Right cardiac atrium (tissue), 5 donors: ENCODE measurements at regions not wholly inside any gene's neighbourhood (a gene's known extent, or its start where the extent isn't known, plus 50 kb on each side); places are given as distances from the start of the nearest gene placed in this dataset.

Source experiments
- ATAC-seq, 2 donors: fragments of 200-7000 bp; cut with Tn5 transposase; one replicate each; pipeline versions ENCODE4 v1.8.0 to v1.9.1; 2020; ENCODE audit warnings: moderate library complexity in 2 of 2, mild to moderate bottlenecking in 1 of 2
- DNase-seq, 3 donors: peaks; one replicate each; pipeline ENCODE4 v3.0.0-alpha.2; 2020
- H3K27ac ChIP-seq: one replicate; pipeline ENCODE4 v1.5.1; 2013; ENCODE audit warnings: mild to moderate bottlenecking, low read length, control low read depth, moderate library complexity
- H3K27me3 ChIP-seq: one replicate; pipeline ENCODE4 v1.6.1; 2013; ENCODE audit not compliant: control insufficient read depth, insufficient read depth
- H3K4me1 ChIP-seq: one replicate; pipeline ENCODE4 v1.6.1; 2013; ENCODE audit warnings: low read length; ENCODE audit not compliant: control insufficient read depth, insufficient read depth
- H3K4me3 ChIP-seq: one replicate; pipeline ENCODE4 v1.5.1; 2013; ENCODE audit warnings: low read length, control low read depth
- H3K9me3 ChIP-seq: one replicate; pipeline ENCODE4 v1.6.1; 2013; ENCODE audit warnings: low read length; ENCODE audit not compliant: control insufficient read depth
- WGBS: extraction: QIAGEN DNeasy Blood & Tissue Kit; methylation state at CpG from one replicate; pipeline ENCODE4 v1.1.7; 2013; 5-methylcytosine and 5-hydroxymethylcytosine counted together
- intact Hi-C, 4 donors: fragments of 100-400 bp; cut with DNase I; formaldehyde crosslinking; loops; one replicate each; pipeline versions ENCODE4 v1.11.0 to v1.14.0; 2022 to 2023
- donor health status: healthy with polysubstance abuse.
- donor health status: DM: no; HTN: yes; CAD: no.
- donor health status: DM: no; HTN: no; CAD: no.
- donor health status: DM: no; HTN: yes; CAD: no; lungs with severe emphysema.
- donor health status: DM: yes; HTN: yes; CAD: no.

DNA sequence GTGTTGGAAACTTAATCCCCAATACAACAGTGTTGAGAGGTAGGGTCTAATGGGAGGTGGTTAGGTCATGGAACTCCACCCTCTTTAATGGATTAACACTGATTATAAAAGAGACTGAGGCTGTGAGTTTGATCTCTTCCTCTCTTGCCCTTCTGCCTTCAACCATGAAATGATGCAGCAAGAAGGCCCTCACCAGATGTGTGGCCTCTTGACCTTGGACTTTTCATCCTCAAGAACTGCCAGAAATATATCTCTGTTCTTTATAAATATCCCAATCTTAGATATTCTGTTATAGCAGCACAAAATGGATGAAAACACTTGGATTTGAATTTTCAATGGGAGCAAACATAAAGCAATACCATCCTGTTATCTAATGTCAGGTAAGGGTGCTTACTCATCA lies 67.6 kb downstream of the NMUR2 start:
- no peak for DNase-seq
- no peak for ATAC-seq
- H3K4me3 ChIP-seq, result no peak overlapping the region
- H3K27me3 ChIP-seq, result no peaks in the 10 kb centered on the region
- no peaks in the 10 kb centered on the region for H3K9me3 ChIP-seq
- H3K4me1 ChIP-seq, result no peaks in the 10 kb centered on the region
- H3K27ac ChIP-seq, result no peak overlapping the region
- intact Hi-C loops, result no loop called here

DNA sequence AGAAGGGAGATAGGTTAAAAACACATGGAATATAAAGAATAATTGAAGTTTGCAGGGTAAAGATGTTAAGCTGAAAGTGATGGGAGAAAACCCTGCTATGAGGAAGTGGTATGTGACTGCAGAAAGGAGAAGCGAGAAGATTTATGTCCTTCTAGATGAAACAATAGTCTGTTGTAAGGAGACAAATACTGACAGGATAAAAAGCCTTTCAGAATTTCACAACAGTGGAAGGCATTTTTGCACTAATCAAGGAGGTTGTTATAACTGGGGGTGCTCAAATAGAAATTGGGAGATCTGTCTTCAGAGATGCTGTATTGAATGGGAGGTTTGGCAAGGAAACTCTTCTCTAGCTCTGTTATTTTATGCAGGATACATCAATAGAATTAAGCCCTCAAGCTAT lies 69.6 kb downstream of the NMUR2 start:
- no peaks in the 10 kb centered on the region for H3K27me3 ChIP-seq
- no peaks in the 10 kb centered on the region for H3K4me1 ChIP-seq
- H3K9me3 ChIP-seq, result no peaks in the 10 kb centered on the region
- no peak overlapping the region for H3K27ac ChIP-seq
- DNase-seq, result no peak
- 73% methylated on average over 1 of the region's 1 CpG for WGBS
- ATAC-seq, result no peak
- intact Hi-C loops, result no loop called here
- H3K4me3 ChIP-seq, result no peak overlapping the region

DNA sequence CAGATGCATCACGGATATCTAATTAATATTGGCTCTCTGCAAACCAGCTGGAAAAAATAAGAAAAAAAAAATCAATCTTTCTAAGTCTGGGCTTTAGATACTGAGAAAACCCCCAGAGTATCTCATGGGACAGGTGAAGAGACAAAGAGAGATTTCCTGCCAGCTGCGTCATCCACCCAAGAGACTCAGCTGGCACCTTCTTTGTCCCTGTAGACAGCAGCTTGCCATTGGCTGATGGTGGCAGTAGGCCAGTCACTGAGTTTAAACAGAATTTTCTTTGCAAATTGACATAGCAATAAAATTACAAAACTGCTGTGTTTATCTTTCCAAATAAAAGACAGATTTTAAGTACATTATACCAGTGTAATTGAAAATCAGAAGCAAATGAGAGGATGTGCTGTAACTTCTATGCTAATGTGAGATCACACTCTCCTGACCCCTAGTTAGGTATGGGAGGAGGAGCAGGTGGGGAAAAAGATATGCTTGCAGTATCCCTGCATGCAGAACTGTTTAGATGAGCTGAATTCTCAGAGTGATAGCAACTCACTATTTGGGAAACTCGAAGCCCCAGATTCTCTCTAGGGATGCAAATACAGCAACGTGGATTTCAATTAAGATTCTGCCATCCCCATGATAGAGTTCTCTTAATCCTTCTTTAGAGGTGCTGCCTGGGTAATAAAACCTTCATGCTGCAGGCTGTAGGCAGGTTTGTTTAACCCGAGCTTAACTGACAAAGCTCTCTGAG lies 72.2 kb downstream of the NMUR2 start:
- no peaks in the 10 kb centered on the region for H3K27me3 ChIP-seq
- H3K4me3 ChIP-seq, result no peak overlapping the region
- no peaks in the 10 kb centered on the region for H3K9me3 ChIP-seq
- intact Hi-C loops, result no loop called here
- H3K27ac ChIP-seq, result no peak overlapping the region
- 56% methylated on average over 5 of the region's 5 CpGs for WGBS
- peak in 2 of 3 donors; percentile 14 to 31 for DNase-seq
- ATAC-seq, result no peak
- H3K4me1 ChIP-seq, result no peaks in the 10 kb centered on the region

DNA sequence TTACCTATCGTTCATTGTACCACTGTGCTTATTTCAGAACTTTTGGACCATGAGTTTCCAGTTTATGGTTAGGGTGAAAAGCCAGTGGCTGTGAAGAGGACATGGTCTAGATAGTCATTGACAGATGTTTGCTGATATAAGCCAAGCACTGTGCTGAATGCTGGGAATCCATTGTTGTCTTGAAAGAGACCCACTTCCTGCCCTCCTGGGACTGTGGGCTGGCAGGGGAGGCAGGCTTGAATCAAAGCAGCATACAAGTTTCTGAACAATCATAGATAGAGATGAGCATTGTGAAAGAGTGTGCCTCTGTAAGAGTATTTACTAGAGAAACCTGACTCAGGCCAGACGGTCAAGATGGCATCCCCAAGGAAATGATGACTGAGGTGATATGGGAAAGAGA lies 73.4 kb downstream of the NMUR2 start:
- no peaks in the 10 kb centered on the region for H3K9me3 ChIP-seq
- 62% methylated on average over 2 of the region's 2 CpGs for WGBS

DNA sequence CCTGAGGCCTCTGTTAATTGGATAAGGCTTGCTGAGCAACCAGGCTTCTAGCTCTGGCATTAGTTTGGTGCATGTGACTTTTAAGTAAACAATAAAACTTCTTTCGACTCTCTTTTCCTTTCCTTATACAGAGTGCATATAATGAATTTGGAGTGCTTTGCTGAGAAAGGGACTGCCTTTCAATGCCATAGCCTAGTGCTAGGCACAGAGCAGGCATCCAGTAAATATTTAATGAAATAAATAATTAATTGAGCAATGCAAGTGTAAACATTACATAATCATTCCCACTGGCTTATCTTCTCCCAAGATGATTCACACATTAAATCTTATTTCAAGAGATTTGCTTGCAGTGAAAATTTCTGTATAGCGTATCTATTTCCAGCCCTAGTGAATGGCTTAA lies 74.1 kb downstream of the NMUR2 start:
- no peaks in the 10 kb centered on the region for H3K27me3 ChIP-seq
- H3K4me1 ChIP-seq, result no peaks in the 10 kb centered on the region
- WGBS, result 65% methylated on average over 2 of the region's 2 CpGs
- H3K4me3 ChIP-seq, result no peak overlapping the region
- DNase-seq (no peak), ATAC-seq (no peak)
- H3K9me3 ChIP-seq, result no peaks in the 10 kb centered on the region
- intact Hi-C loops, result no loop called here
- no peak overlapping the region for H3K27ac ChIP-seq

More for the DNA sequence above, 73.4 kb downstream of the NMUR2 start:
- Histone ChIP-seq H3K4me1 (no peaks in the 10 kb centered on the region), H3K4me3 (no peak overlapping the region), H3K27ac (no peak overlapping the region), H3K27me3 (no peaks in the 10 kb centered on the region)
- ATAC-seq, result no peak
- intact Hi-C loops, result no loop called here
- DNase-seq, result no peak

DNA sequence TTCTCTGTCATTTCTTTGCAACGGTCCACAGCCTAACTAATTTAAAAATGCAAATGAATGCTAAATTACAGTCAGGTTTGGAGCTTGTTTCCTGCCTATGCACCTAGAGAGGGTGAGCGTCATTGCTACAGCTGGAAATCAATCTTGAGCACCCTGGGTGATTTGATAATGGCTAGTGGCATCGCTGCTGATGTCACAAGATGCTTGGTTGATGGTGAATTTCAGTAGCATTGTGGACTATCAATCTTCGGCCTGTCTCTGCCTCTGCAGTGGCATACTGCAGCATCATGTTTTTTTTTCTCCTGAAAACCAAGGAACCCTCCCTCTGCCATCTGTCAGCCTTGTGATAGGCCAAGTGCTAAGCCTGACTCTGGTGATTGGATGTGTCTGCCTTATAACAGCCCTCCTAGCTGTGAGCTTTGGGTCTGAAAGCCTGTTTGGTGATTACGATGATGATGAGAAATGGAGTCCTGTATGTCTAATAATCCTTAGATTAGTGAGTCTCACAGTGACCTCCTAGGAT lies 75.3 kb downstream of the NMUR2 start:
- H3K27me3 ChIP-seq, result no peaks in the 10 kb centered on the region
- H3K27ac ChIP-seq, result peak overlapping the region; percentile 80
- no peaks in the 10 kb centered on the region for H3K4me1 ChIP-seq
- WGBS, result 75% methylated on average over 5 of the region's 5 CpGs
- H3K4me3 ChIP-seq, result no peak overlapping the region
- intact Hi-C loops, result no loop called here
- ATAC-seq (peak in 1 of 2 donors; percentile 18), DNase-seq (no peak)
- H3K9me3 ChIP-seq, result no peaks in the 10 kb centered on the region

DNA sequence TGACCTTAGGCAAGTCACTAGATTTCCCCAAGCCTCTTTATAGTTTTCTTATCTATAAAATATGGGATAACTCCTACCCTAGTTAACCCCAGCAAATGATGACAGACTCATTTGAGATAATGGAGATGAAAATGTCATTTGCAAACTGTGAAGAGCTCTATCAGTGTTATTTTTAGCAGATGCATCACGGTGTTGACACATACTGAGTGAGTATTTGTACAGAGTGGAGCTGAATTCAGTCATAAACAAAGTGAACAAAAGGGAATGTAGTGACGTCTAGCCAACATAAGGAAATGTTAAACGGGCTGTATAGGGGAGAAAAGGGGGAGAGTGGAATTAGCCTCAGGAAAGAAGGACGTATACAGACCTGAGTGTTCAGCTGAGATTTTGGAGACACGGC lies 75.9 kb downstream of the NMUR2 start:
- H3K27me3 ChIP-seq, result no peaks in the 10 kb centered on the region
- 36% methylated on average over 5 of the region's 5 CpGs for WGBS
- ATAC-seq (peak; percentile 78 to 85), DNase-seq (no peak)
- peak overlapping the region; percentile 80 for H3K27ac ChIP-seq
- no peaks in the 10 kb centered on the region for H3K9me3 ChIP-seq
- no peak overlapping the region for H3K4me3 ChIP-seq
- intact Hi-C loops, result no loop called here
- H3K4me1 ChIP-seq, result no peaks in the 10 kb centered on the region

DNA sequence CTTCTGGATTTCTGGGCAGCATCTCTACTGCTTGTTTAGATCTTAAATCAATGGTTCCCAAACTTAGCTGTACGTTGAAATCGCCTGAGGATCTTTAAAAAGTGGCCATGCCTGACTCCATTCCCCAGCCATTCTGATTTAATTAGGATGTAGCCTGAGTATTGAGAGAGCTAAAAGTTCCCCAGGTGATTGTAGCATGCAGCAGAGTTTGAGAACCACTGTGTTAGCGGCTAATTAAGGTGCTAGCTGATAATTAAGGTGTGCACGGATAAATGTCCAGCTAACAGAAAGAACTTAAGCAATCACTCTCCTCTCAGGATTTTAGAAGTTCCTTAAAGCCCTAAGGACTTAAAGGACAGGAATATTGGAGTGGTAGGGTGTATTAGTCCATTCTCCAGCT lies 89.1 kb downstream of the NMUR2 start:
- 88% methylated on average over 4 of the region's 4 CpGs for WGBS
- Histone ChIP-seq H3K27me3 (no peaks in the 10 kb centered on the region), H3K4me3 (no peak overlapping the region), H3K27ac (no peak overlapping the region), H3K4me1 (no peaks in the 10 kb centered on the region), H3K9me3 (no peaks in the 10 kb centered on the region)
- ATAC-seq (no peak), DNase-seq (no peak)
- intact Hi-C loops, result no loop called here

DNA sequence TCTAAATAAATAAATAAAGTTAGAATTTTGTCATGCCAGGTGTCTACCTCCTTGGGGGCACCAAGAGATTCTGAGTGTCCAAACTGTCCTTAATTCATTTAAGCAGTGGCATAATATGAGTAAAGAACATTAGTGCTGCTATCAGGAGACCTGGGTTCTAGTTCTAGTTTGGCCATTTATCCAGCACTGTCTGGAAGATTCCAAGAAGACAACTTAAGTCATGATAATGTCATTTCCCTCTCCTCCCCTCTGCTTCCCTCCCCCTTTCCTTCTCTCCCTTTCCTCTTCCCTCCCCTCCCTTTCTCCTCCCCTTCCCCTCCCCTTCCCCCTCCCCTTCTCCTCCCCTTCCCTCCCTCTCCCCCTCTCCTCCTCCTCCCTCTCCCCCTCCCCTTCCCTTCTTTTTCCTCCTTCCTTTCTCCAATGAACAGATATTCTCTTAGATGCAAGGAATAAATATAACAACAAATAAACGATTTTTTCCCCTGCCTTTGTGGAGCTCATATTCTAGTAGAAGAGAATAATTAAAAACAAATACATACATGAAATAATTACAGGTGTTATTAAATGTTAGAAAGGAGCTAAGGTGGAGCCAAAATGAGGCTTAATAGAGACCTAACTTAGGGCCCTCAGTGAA lies 90.8 kb downstream of the NMUR2 start:
- DNase-seq (no peak), ATAC-seq (no peak)
- WGBS, result 60% methylated on average over 1 of the region's 1 CpG

DNA sequence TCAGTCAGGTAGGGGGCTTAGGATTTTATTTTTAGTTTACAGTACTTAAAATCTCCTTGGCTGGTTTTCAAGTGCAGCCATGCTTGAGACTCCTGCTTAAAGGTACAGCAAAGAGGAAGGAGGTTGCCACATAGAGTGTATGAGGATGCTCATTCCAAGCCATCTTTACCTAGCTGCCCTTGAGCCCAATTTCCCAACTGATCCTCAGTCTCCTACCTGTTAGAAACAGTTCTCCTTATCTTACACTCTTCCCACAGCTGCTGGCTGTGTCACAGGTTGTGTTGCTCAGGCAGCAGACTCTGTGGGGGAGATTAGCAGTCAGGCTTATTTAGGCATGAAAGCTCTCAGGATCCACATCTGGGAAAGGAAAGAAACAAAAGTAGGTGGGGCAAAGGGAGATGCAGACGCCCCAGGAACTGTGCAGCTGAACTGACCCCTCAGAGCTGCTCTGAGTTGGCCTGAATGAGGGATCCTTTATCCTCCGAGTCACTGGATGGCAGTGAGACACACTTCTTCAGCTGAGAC lies 95.1 kb downstream of the NMUR2 start:
- DNase-seq (no peak), ATAC-seq (no peak)
- Histone ChIP-seq H3K27ac (no peak overlapping the region), H3K4me3 (no peak overlapping the region), H3K27me3 (no peaks in the 10 kb centered on the region), H3K4me1 (no peaks in the 10 kb centered on the region), H3K9me3 (no peaks in the 10 kb centered on the region)
- 20% methylated on average over 2 of the region's 2 CpGs for WGBS
- intact Hi-C loops, result no loop called here

More for the DNA sequence above, 90.8 kb downstream of the NMUR2 start:
- intact Hi-C loops, result no loop called here
- H3K27me3 ChIP-seq, result no peaks in the 10 kb centered on the region
- H3K9me3 ChIP-seq, result no peaks in the 10 kb centered on the region
- no peak overlapping the region for H3K4me3 ChIP-seq
- H3K27ac ChIP-seq, result no peak overlapping the region
- no peaks in the 10 kb centered on the region for H3K4me1 ChIP-seq

DNA sequence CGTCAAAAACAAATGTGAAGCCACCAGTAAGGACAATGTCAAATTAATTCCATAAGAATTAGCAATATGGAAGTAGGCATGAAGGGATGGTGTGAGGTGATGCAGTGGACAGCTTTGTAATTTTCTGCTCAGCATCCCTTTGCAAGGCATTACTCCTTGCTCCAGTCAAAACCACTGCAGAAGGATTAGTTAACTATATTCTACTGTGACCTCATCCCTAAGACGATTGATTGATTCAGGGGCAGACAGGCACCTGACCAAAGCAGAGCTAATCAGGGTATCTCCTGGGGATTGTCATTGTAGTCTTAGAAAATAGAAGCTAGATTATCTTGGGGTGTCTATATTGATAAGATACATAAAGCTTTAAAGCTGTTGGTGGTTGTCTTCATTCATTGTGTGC lies 98.7 kb downstream of the NMUR2 start:
- Histone ChIP-seq H3K4me1 (no peaks in the 10 kb centered on the region), H3K9me3 (no peaks in the 10 kb centered on the region), H3K4me3 (no peak overlapping the region), H3K27me3 (no peaks in the 10 kb centered on the region), H3K27ac (no peak overlapping the region)
- ATAC-seq (no peak), DNase-seq (no peak)
- intact Hi-C loops, result no loop called here
- 53% methylated on average over 2 of the region's 2 CpGs for WGBS
